ENCODE measurements at regions not wholly inside any gene's neighbourhood (a gene's known extent, or its start where the extent isn't known, plus 50 kb on each side); places are given as distances from the start of the nearest gene placed in this dataset.

DNA sequence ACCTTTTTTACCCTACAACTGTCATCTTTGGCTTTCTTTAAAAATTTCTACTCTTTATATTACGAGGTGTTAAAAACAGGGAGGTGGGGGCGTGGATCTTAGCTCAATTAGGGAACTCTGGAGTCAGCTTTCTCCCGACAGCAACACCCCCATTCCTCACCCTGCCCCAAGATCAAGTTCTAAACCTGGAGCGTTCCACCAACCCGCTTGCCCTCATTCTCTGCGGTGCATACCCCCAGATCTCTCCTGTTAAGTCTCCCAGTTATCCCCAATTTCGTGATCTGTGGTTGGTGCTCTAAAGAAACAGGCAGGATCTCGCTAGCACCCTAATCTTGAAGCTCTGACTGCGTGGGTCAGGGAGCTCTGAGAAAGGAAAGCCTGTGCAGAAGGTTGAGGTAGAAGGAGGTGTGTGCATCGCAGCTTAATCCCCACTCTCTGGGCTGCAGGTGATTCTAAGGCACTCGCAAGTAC is 177.3 kb upstream of the NTM start:
- Histone ChIP-seq H3K4me3 (ENCODE audit: low read depth, low read length) (no peak overlapping the region), H3K4me1 (ENCODE audit: control insufficient read depth, insufficient read depth, low read length) (peaks cover 19% of the 10 kb centered on the region), H3K27ac (ENCODE audit: low read depth, low read length) (no peak overlapping the region), H3K27me3 (ENCODE audit: control insufficient read depth, insufficient read depth, low read length) (peaks cover 3% of the 10 kb centered on the region), H3K36me3 (ENCODE audit: control insufficient read depth, insufficient read depth, low read length) (no peaks in the 10 kb centered on the region), H3K9me3 (ENCODE audit: control insufficient read depth, insufficient read depth, low read length) (no peaks in the 10 kb centered on the region)
- WGBS (ENCODE audit: insufficient coverage) = 88% methylated on average over 7 of the region's 11 CpGs
- DNase-seq (ENCODE audit: low read depth in 4 of 6, low spot score in 6 of 6) = no peak

DNA sequence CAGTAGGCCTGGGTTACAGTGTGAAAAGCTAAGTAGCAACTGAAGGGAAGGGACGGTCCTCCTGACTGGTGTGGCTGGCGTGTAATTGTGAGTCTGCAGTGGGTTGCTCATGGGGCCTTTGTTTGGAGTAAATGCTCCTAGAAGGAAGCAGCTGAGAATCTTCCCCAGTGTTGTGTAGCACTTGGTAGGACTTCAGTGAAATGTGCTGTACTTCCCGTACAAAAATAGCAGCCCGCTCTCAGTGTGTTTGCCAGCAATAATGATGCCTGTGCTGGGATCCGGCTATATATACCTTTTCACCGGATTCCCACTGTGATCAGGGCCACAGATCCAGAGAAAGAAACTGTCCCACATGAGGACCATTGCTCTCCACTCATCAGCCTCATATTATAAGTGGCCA is 175.7 kb upstream of the NTM start:
- peaks cover 3% of the 10 kb centered on the region for H3K27me3 ChIP-seq (ENCODE audit: control insufficient read depth, insufficient read depth, low read length)
- peak in 1 of 6 donors; percentile 63 for DNase-seq (ENCODE audit: low read depth in 4 of 6, low spot score in 6 of 6)
- no peaks in the 10 kb centered on the region for H3K36me3 ChIP-seq (ENCODE audit: control insufficient read depth, insufficient read depth, low read length)
- H3K4me1 ChIP-seq (ENCODE audit: control insufficient read depth, insufficient read depth, low read length) = peaks cover 30% of the 10 kb centered on the region
- 80% methylated on average over 6 of the region's 6 CpGs for WGBS (ENCODE audit: insufficient coverage)
- H3K27ac ChIP-seq (ENCODE audit: low read depth, low read length) = no peak overlapping the region
- no peak overlapping the region for H3K4me3 ChIP-seq (ENCODE audit: low read depth, low read length)
- no peaks in the 10 kb centered on the region for H3K9me3 ChIP-seq (ENCODE audit: control insufficient read depth, insufficient read depth, low read length)

- DNase-seq (ENCODE audit: low read depth in 4 of 6, low spot score in 6 of 6) = peak; percentile 69 to 99 (median 78)
- H3K4me3 ChIP-seq (ENCODE audit: low read depth, low read length) = no peak overlapping the region
- H3K9me3 ChIP-seq (ENCODE audit: control insufficient read depth, insufficient read depth, low read length) = no peaks in the 10 kb centered on the region
- 23% methylated on average over 11 of the region's 11 CpGs for WGBS (ENCODE audit: insufficient coverage)
- no peak overlapping the region for H3K27ac ChIP-seq (ENCODE audit: low read depth, low read length)
- peaks cover 3% of the 10 kb centered on the region for H3K27me3 ChIP-seq (ENCODE audit: control insufficient read depth, insufficient read depth, low read length)
- H3K4me1 ChIP-seq (ENCODE audit: control insufficient read depth, insufficient read depth, low read length) = peaks cover 30% of the 10 kb centered on the region
- H3K36me3 ChIP-seq (ENCODE audit: control insufficient read depth, insufficient read depth, low read length) = no peaks in the 10 kb centered on the region
These were observed 174.5 kb upstream of the NTM start for GRCh38 chr11:131195661-131196517.

DNA sequence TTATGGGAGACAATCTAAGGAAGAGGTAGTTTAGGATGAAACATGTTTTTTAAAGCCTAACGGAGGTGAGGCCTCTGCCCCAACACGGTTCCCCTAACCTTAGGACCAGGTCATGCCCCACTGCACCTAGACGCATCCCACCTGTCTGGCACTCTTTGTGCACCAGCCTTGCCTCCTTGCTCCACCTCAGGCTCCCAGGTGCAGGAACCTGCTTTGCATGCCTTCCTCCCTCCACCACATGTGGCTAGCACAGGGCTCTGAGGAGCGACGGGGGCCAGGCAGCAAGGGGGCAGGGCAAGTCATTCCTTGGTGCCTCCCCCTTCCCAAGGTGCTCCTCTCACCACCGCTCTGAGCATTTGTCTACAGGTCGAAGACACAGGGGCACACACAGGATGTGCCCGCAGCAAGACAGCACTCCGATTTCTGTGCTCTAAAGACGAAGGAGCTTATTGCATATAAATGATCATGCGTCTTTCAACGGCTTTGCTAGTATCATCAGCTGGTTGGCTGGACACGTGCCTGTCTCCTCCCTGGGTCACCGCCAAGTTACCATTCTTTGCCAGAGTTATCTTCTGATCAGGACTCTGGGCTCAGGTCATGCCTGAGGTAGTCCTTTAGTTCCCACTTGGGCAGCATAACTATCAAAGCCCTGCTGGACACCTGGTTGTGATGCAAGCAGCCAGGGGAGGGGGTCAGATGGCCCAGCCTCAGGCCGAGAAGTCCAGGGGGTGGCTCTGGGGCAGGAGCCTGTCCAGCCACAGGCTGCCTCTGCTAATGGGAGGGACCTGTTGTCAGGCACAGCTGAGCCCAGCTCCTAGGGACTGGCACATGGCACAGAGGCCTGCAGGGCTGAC is 172.0 kb upstream of the NTM start:
- Histone ChIP-seq H3K4me3 (ENCODE audit: low read depth, low read length) (no peak overlapping the region), H3K36me3 (ENCODE audit: control insufficient read depth, insufficient read depth, low read length) (no peaks in the 10 kb centered on the region), H3K4me1 (ENCODE audit: control insufficient read depth, insufficient read depth, low read length) (peaks cover 30% of the 10 kb centered on the region), H3K27ac (ENCODE audit: low read depth, low read length) (no peak overlapping the region), H3K9me3 (ENCODE audit: control insufficient read depth, insufficient read depth, low read length) (no peaks in the 10 kb centered on the region), H3K27me3 (ENCODE audit: control insufficient read depth, insufficient read depth, low read length) (no peaks in the 10 kb centered on the region)
- peak in 1 of 6 donors; percentile 71 for DNase-seq (ENCODE audit: low read depth in 4 of 6, low spot score in 6 of 6)
- WGBS (ENCODE audit: insufficient coverage) = 87% methylated on average over 15 of the region's 15 CpGs

- H3K4me1 ChIP-seq (ENCODE audit: control insufficient read depth, insufficient read depth, low read length) = peaks cover 30% of the 10 kb centered on the region
- 77% methylated on average over 8 of the region's 8 CpGs for WGBS (ENCODE audit: insufficient coverage)
- no peaks in the 10 kb centered on the region for H3K27me3 ChIP-seq (ENCODE audit: control insufficient read depth, insufficient read depth, low read length)
- no peaks in the 10 kb centered on the region for H3K9me3 ChIP-seq (ENCODE audit: control insufficient read depth, insufficient read depth, low read length)
- H3K4me3 ChIP-seq (ENCODE audit: low read depth, low read length) = no peak overlapping the region
- no peaks in the 10 kb centered on the region for H3K36me3 ChIP-seq (ENCODE audit: control insufficient read depth, insufficient read depth, low read length)
- peak in 1 of 6 donors; percentile 76 for DNase-seq (ENCODE audit: low read depth in 4 of 6, low spot score in 6 of 6)
- no peak overlapping the region for H3K27ac ChIP-seq (ENCODE audit: low read depth, low read length)
These were observed 171.5 kb upstream of the NTM start for GRCh38 chr11:131199015-131199280.

DNA sequence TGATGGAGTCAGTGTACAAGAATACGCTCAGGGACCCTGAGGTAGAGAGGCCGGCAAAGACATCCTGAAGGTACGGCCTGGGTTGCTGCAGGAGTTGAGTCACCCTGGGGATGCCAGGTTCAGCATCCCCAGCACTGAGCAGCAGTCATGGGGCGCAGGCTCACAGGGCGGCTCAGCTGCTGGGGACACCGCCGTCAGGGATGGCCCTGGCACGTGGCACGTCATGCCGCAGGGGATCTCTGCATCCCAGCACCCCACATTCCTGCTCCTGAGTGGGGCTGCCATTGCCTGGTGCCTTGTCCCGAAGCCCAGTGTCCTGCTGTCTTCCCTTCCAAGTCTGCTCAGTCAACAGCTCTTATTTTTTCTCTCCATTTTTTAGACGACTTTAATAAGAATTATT is 168.7 kb upstream of the NTM start:
- Histone ChIP-seq H3K27ac (ENCODE audit: low read depth, low read length) (no peak overlapping the region), H3K4me3 (ENCODE audit: low read depth, low read length) (no peak overlapping the region), H3K27me3 (ENCODE audit: control insufficient read depth, insufficient read depth, low read length) (no peaks in the 10 kb centered on the region), H3K36me3 (ENCODE audit: control insufficient read depth, insufficient read depth, low read length) (no peaks in the 10 kb centered on the region), H3K4me1 (ENCODE audit: control insufficient read depth, insufficient read depth, low read length) (peaks cover 23% of the 10 kb centered on the region), H3K9me3 (ENCODE audit: control insufficient read depth, insufficient read depth, low read length) (no peaks in the 10 kb centered on the region)
- DNase-seq (ENCODE audit: low read depth in 4 of 6, low spot score in 6 of 6) = no peak
- whole genome bisulfite sequencing (ENCODE audit: insufficient coverage) = 96% methylated on average over 11 of the region's 12 CpGs

DNA sequence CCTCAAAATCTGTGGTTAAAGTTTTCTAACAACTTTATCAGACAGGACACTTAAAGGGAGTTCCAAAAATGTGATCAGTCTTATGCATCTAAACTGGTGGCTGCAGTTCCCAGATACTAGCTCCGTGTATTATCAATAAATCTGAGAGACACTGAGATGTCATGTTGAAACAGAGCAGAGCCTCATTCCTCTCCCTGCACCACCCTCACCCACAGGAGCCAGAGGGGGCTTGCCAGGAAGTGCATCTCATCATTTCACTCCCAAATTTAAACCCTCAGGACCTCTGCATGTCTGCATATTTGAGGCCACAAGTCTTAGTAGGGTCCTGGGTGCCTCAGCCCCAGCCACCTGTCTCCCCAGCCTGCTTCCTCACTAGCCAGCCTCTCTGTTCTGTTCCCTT is 167.4 kb upstream of the NTM start:
- Histone ChIP-seq H3K27me3 (ENCODE audit: control insufficient read depth, insufficient read depth, low read length) (no peaks in the 10 kb centered on the region), H3K4me1 (ENCODE audit: control insufficient read depth, insufficient read depth, low read length) (peaks cover 13% of the 10 kb centered on the region), H3K36me3 (ENCODE audit: control insufficient read depth, insufficient read depth, low read length) (no peaks in the 10 kb centered on the region), H3K27ac (ENCODE audit: low read depth, low read length) (no peak overlapping the region), H3K4me3 (ENCODE audit: low read depth, low read length) (no peak overlapping the region), H3K9me3 (ENCODE audit: control insufficient read depth, insufficient read depth, low read length) (no peaks in the 10 kb centered on the region)
- 71% methylated on average over 1 of the region's 1 CpG for WGBS (ENCODE audit: insufficient coverage)
- no peak for DNase-seq (ENCODE audit: low read depth in 4 of 6, low spot score in 6 of 6)

- Histone ChIP-seq H3K27me3 (ENCODE audit: control insufficient read depth, insufficient read depth, low read length) (no peaks in the 10 kb centered on the region), H3K9me3 (ENCODE audit: control insufficient read depth, insufficient read depth, low read length) (no peaks in the 10 kb centered on the region), H3K4me1 (ENCODE audit: control insufficient read depth, insufficient read depth, low read length) (peaks cover 3% of the 10 kb centered on the region), H3K36me3 (ENCODE audit: control insufficient read depth, insufficient read depth, low read length) (no peaks in the 10 kb centered on the region), H3K4me3 (ENCODE audit: low read depth, low read length) (no peak overlapping the region), H3K27ac (ENCODE audit: low read depth, low read length) (no peak overlapping the region)
- WGBS (ENCODE audit: insufficient coverage) = 94% methylated on average over 8 of the region's 10 CpGs
- peak in 1 of 6 donors; percentile 57 for DNase-seq (ENCODE audit: low read depth in 4 of 6, low spot score in 6 of 6)
These were observed 166.1 kb upstream of the NTM start for GRCh38 chr11:131204282-131204681.

DNA sequence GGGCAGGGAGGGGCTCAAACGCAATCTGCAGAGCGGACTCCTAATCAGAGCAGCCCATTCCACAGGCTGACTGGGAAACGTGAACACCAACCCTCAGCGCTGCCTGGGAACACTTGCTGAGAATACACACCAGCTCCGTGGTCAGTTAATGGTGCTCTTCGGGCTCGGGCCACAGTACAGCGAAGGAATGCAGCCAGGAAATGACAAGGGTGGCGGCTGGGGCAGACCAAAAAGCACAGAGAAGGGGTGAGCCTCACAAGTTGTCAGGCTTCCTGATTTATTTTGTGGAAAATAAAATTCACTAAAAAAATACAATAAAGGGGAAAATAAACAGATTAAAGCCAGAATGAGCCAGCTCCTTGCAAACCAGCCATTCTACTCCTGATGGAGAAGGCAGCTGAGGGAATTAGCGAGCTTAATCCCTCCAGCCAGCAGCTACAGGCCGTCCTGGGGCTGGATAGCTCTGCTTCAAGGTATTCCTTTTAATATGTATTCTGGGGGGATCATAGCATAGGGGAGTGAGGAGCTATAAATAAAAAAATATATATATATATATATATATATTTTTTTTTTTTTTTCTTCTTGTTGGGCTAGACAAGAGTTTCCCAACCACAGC is 165.5 kb upstream of the NTM start:
- H3K27ac ChIP-seq (ENCODE audit: low read depth, low read length) = no peak overlapping the region
- peaks cover 3% of the 10 kb centered on the region for H3K4me1 ChIP-seq (ENCODE audit: control insufficient read depth, insufficient read depth, low read length)
- no peaks in the 10 kb centered on the region for H3K36me3 ChIP-seq (ENCODE audit: control insufficient read depth, insufficient read depth, low read length)
- H3K27me3 ChIP-seq (ENCODE audit: control insufficient read depth, insufficient read depth, low read length) = no peaks in the 10 kb centered on the region
- WGBS (ENCODE audit: insufficient coverage) = 67% methylated on average over 2 of the region's 11 CpGs
- no peak overlapping the region for H3K4me3 ChIP-seq (ENCODE audit: low read depth, low read length)
- no peaks in the 10 kb centered on the region for H3K9me3 ChIP-seq (ENCODE audit: control insufficient read depth, insufficient read depth, low read length)
- DNase-seq (ENCODE audit: low read depth in 4 of 6, low spot score in 6 of 6) = no peak
